Gastroesophageal sphincter (tissue), 3 donors: ENCODE measurements at regions not wholly inside any gene's neighbourhood (a gene's known extent, or its start where the extent isn't known, plus 50 kb on each side); places are given as distances from the start of the nearest gene placed in this dataset.

Experiments used
- CTCF ChIP-seq, 4 experiments: fragments of 200-600 bp in 2 of 4; fragments of 450-650 bp in 2 of 4; sonication (generic) in 1 of 4; IDR thresholded peaks; one replicate each; pipeline ENCODE4 v1.5.1; 2017 to 2019; ENCODE audit warnings: antibody characterized with exemption in 4 of 4, mild to moderate bottlenecking in 2 of 4, moderate library complexity in 2 of 4
- POLR2A ChIP-seq, 2 donors: fragments of 450-650 bp; IDR thresholded peaks; one replicate each; pipeline ENCODE4 v1.6.1; 2017; ENCODE audit warnings: antibody characterized with exemption in 2 of 2, mild to moderate bottlenecking in 2 of 2, moderate library complexity in 1 of 2

- TF ChIP-seq POLR2A (IDR thresholded peaks at IDR 0.05): no peak
- no peak for TF ChIP-seq CTCF (IDR thresholded peaks at IDR 0.05)
Measured at GRCh38 chr6:84927551-84927950, 163.2 kb upstream of the TBX18 start.
